NCI-H748 treated with DMSO at 0.1 percent for 48 hours (cell line): ENCODE measurements at regions not wholly inside any gene's neighbourhood (a gene's known extent, or its start where the extent isn't known, plus 50 kb on each side); places are given as distances from the start of the nearest gene placed in this dataset.

Experiments used
- DNase-seq: peaks from one replicate; lab custom pipeline; 2025; lab: John Stamatoyannopoulos, UW

- DNase-seq, result no peak
Measured at GRCh38 chr2:31469648-31470047, 55.1 kb upstream of the XDH start.

GRCh38 chr2:31467426-31467825 is 52.9 kb upstream of the XDH start:
- peak; percentile 1 for DNase-seq
